ENCODE measurements at regions not wholly inside any gene's neighbourhood (a gene's known extent, or its start where the extent isn't known, plus 50 kb on each side); places are given as distances from the start of the nearest gene placed in this dataset.

- TF ChIP-seq CTCF (IDR thresholded peaks at IDR 0.05; ENCODE audit: insufficient read depth, low read depth, low read length) = no peak
- POLR2A ChIA-PET = no interaction called here
Observed at GRCh38 chr3:6585360-6585759, 275.6 kb upstream of the GRM7 start.

GRCh38 chr3:6600237-6600636 lies 260.7 kb upstream of the GRM7 start:
- no peaks in the 10 kb centered on the region for H3K36me3 ChIP-seq (ENCODE audit: control insufficient read depth, insufficient read depth, low read length)
- ChIA-PET CTCF (no interaction called here), POLR2A (no interaction called here)
- no peaks in the 10 kb centered on the region for H3K27me3 ChIP-seq (ENCODE audit: control insufficient read depth, insufficient read depth, low read length)
- no peak overlapping the region for H3K4me3 ChIP-seq (ENCODE audit: low read depth, low read length)
- TF ChIP-seq CTCF (IDR thresholded peaks at IDR 0.05; ENCODE audit: insufficient read depth, low read depth, low read length) = no peak
- DNase-seq (ENCODE audit: low read depth) = no peak

More at GRCh38 chr3:6585360-6585759, 275.6 kb upstream of the GRM7 start:
- no peak for DNase-seq (ENCODE audit: low read depth)
- Histone ChIP-seq H3K36me3 (ENCODE audit: control insufficient read depth, insufficient read depth, low read length) (no peaks in the 10 kb centered on the region), H3K4me3 (ENCODE audit: low read depth, low read length) (no peak overlapping the region), H3K27me3 (ENCODE audit: control insufficient read depth, insufficient read depth, low read length) (no peaks in the 10 kb centered on the region)
- CTCF ChIA-PET = no interaction called here

- TF ChIP-seq CTCF (IDR thresholded peaks at IDR 0.05; ENCODE audit: insufficient read depth, low read depth, low read length) = no peak
- Histone ChIP-seq H3K27me3 (ENCODE audit: control insufficient read depth, insufficient read depth, low read length) (no peaks in the 10 kb centered on the region), H3K36me3 (ENCODE audit: control insufficient read depth, insufficient read depth, low read length) (no peaks in the 10 kb centered on the region), H3K4me3 (ENCODE audit: low read depth, low read length) (no peak overlapping the region)
- no peak for DNase-seq (ENCODE audit: low read depth)
- CTCF ChIA-PET = no interaction called here
- POLR2A ChIA-PET = no interaction called here
Observed at GRCh38 chr3:6601374-6601773, 259.5 kb upstream of the GRM7 start.

- Histone ChIP-seq H3K27me3 (ENCODE audit: control insufficient read depth, insufficient read depth, low read length) (no peaks in the 10 kb centered on the region), H3K4me3 (ENCODE audit: low read depth, low read length) (no peak overlapping the region), H3K36me3 (ENCODE audit: control insufficient read depth, insufficient read depth, low read length) (no peaks in the 10 kb centered on the region)
- DNase-seq (ENCODE audit: low read depth) = no peak
- TF ChIP-seq CTCF (IDR thresholded peaks at IDR 0.05; ENCODE audit: insufficient read depth, low read depth, low read length) = no peak
- CTCF ChIA-PET = no interaction called here
- POLR2A ChIA-PET = no interaction called here
Observed at GRCh38 chr3:6602329-6602728, 258.6 kb upstream of the GRM7 start.

GRCh38 chr3:6605227-6605626 lies 255.7 kb upstream of the GRM7 start:
- CTCF ChIA-PET = no interaction called here
- no peak for DNase-seq (ENCODE audit: low read depth)
- no peak for TF ChIP-seq CTCF (IDR thresholded peaks at IDR 0.05; ENCODE audit: insufficient read depth, low read depth, low read length)
- POLR2A ChIA-PET = no interaction called here
- H3K4me3 ChIP-seq (ENCODE audit: low read depth, low read length) = no peak overlapping the region
- H3K36me3 ChIP-seq (ENCODE audit: control insufficient read depth, insufficient read depth, low read length) = no peaks in the 10 kb centered on the region
- H3K27me3 ChIP-seq (ENCODE audit: control insufficient read depth, insufficient read depth, low read length) = no peaks in the 10 kb centered on the region

Measured in BJ (cell line).